ENCODE measurements at regions not wholly inside any gene's neighbourhood (a gene's known extent, or its start where the extent isn't known, plus 50 kb on each side); places are given as distances from the start of the nearest gene placed in this dataset.
A peak's percentile ranks its signal among the peaks of the same experiment; 100 is the strongest.

- DNase-seq (ENCODE audit: low read depth, low spot score) = no peak
- ChIA-PET CTCF (interaction anchor here (0.9 to 27.8 kb wide), 8 partner anchors 8 to 151 kb away, joined by 4 to 1142 read pairs (median 38); partner anchors contain the start of gene IRF2BPL), POLR2A (no interaction called here)
- TF ChIP-seq CTCF (IDR thresholded peaks at IDR 0.05; ENCODE audit: insufficient read depth, low read length, missing control alignments) = no peak
- no peak overlapping the region; the same call in 1 of the 2 replicates for H3K4me3 ChIP-seq (ENCODE audit: low read depth, low read length)
Measured at GRCh38 chr14:76922092-76922491, 95.9 kb downstream of the LRRC74A start.

DNA sequence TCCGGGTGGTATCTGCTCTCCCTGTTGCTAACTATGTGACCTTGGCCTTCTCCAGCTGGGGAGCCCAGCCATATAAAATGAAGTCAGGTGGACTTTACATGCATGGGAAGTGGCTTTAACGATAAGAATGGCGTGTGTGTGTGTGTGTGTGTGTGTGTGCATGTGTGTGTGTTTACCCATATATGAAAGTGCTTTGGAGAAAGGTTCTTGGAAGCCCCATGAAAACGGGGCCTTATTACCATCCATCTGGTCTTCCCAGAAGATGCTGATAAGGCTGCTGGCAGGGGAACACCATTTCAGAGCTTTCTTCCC, 94.8 kb downstream of the LRRC74A start:
- H3K4me3 ChIP-seq (ENCODE audit: low read depth, low read length) = no peak overlapping the region
- ChIA-PET POLR2A (interaction anchor here (3.5 to 4.1 kb wide), 3 partner anchors 17 to 121 kb away, joined by 21 to 55 read pairs (median 23); no protein-coding TSS in a partner anchor), CTCF (interaction anchor here (1.2 to 27.8 kb wide), 8 partner anchors 7 to 152 kb away, joined by 4 to 1142 read pairs (median 38); partner anchors contain the start of gene IRF2BPL)
- DNase-seq (ENCODE audit: low read depth, low spot score) = no peak
- no peak for TF ChIP-seq CTCF (IDR thresholded peaks at IDR 0.05; ENCODE audit: insufficient read depth, low read length, missing control alignments)

- ChIA-PET CTCF (interaction anchor here (0.6 to 27.8 kb wide), 12 partner anchors 9 to 174 kb away, joined by 3 to 1142 read pairs (median 4); partner anchors contain the start of gene IRF2BPL), POLR2A (interaction anchor here (0.6 to 4.3 kb wide), 10 partner anchors 16 to 140 kb away, joined by 3 to 55 read pairs (median 8); partner anchors contain the start of gene IRF2BPL)
- TF ChIP-seq CTCF (IDR thresholded peaks at IDR 0.05; ENCODE audit: insufficient read depth, low read length, missing control alignments) = no peak
- DNase-seq (ENCODE audit: low read depth, low spot score) = no peak
- H3K4me3 ChIP-seq (ENCODE audit: low read depth, low read length) = no peak overlapping the region
Measured at GRCh38 chr14:76920331-76921087, 94.3 kb downstream of the LRRC74A start.

GRCh38 chr14:76919431-76920330, 93.5 kb downstream of the LRRC74A start:
- CTCF ChIA-PET = interaction anchor here (0.6 to 27.8 kb wide), 16 partner anchors 8 to 175 kb away, joined by 3 to 1142 read pairs (median 8); partner anchors contain the start of gene IRF2BPL
- H3K4me3 ChIP-seq (ENCODE audit: low read depth, low read length) = peak overlapping the region; percentile 18
- no peak for TF ChIP-seq CTCF (IDR thresholded peaks at IDR 0.05; ENCODE audit: insufficient read depth, low read length, missing control alignments)
- no peak for DNase-seq (ENCODE audit: low read depth, low spot score)
- POLR2A ChIA-PET = interaction anchor here (0.6 to 4.3 kb wide), 14 partner anchors 15 to 140 kb away, joined by 3 to 55 read pairs (median 5); partner anchors contain the start of gene IRF2BPL
